IMR-90 (cell line): ENCODE measurements at regions not wholly inside any gene's neighbourhood (a gene's known extent, or its start where the extent isn't known, plus 50 kb on each side); places are given as distances from the start of the nearest gene placed in this dataset.

Experiments
- ATAC-seq: fragments of 200-7000 bp; cut with Tn5 transposase; 2 replicates; pipeline ENCODE4 v1.9.1; 2020; ENCODE audit warnings: low read depth, mild to moderate bottlenecking, moderate library complexity
- BruUV-seq: library from RNA; stranded (reverse); fragments of 400-500 nt; replicated peaks from 2 replicates; lab custom pipeline; 2021; lab: Mats Ljungman, UMichigan
- CTCF ChIA-PET: fragments of 300-600 bp; formaldehyde crosslinking; extraction: SDS; loops from one replicate; lab custom pipeline; 2021; ENCODE audit warnings: antibody characterized with exemption; lab: Yijun Ruan, JAX
- POLR2A ChIA-PET: fragments of 300-600 bp; sonication (Branson Sonifier 250); formaldehyde crosslinking; loops from one replicate; lab custom pipeline; 2022; ENCODE audit warnings: antibody characterized with exemption; ENCODE audit not compliant: unreplicated experiment; lab: Charles Lee
- DNase-seq: peaks from one replicate; pipeline ENCODE4 v3.0.0; 2013
- H2AFZ ChIP-seq: replicated peaks from 2 replicates; pipeline ENCODE3; 2013; ENCODE audit warnings: low read length, mild to moderate bottlenecking; ENCODE audit not compliant: poor library complexity
- H2AK5ac ChIP-seq: 2 replicates; pipeline ENCODE4 v1.6.1; 2013; ENCODE audit warnings: low read depth, low read length, inconsistent platforms
- H2AK9ac ChIP-seq: replicated peaks from 2 replicates; pipeline ENCODE3; 2013; ENCODE audit warnings: mild to moderate bottlenecking, low read depth, low read length, moderate library complexity; ENCODE audit not compliant: poor library complexity
- H2BK120ac ChIP-seq: 2 replicates; pipeline ENCODE4 v1.6.1; 2013; ENCODE audit warnings: low read depth, low read length, inconsistent platforms
- H2BK15ac ChIP-seq: 3 replicates; pipeline ENCODE4 v1.6.1; 2013; ENCODE audit warnings: low read depth, low read length, inconsistent platforms
- H2BK20ac ChIP-seq: 2 replicates; pipeline ENCODE4 v1.6.1; 2013; ENCODE audit warnings: low read depth, mild to moderate bottlenecking, inconsistent platforms, low read length, moderate library complexity
- H2BK5ac ChIP-seq: 2 replicates; pipeline ENCODE4 v1.6.1; 2013; ENCODE audit warnings: mild to moderate bottlenecking, low read depth, low read length, inconsistent platforms; ENCODE audit not compliant: poor library complexity, severe bottlenecking
- H3K14ac ChIP-seq: replicated peaks from 2 replicates; pipeline ENCODE4 v1.6.1; 2013; ENCODE audit warnings: low read depth, low read length, inconsistent platforms
- H3K18ac ChIP-seq: 2 replicates; pipeline ENCODE4 v1.6.1; 2013; ENCODE audit warnings: low read depth, low read length, control low read depth
- H3K23ac ChIP-seq: 2 replicates; pipeline ENCODE4 v1.6.1; 2013; ENCODE audit warnings: low read depth, low read length, inconsistent platforms
- H3K27ac ChIP-seq: 2 replicates; pipeline ENCODE4 v1.5.1; 2013; ENCODE audit warnings: mild to moderate bottlenecking, control low read depth, low read length; ENCODE audit not compliant: insufficient read depth
- H3K27me3 ChIP-seq: 2 replicates; pipeline ENCODE4 v1.6.1; 2013; ENCODE audit warnings: low read length; ENCODE audit not compliant: control insufficient read depth, insufficient read depth
- H3K36me3 ChIP-seq: 2 replicates; pipeline ENCODE4 v1.6.1; 2013; ENCODE audit warnings: low read length, mixed read lengths; ENCODE audit not compliant: control insufficient read depth, insufficient read depth
- H3K4ac ChIP-seq: 2 replicates; pipeline ENCODE4 v1.6.1; 2013; ENCODE audit warnings: low read depth, low read length, inconsistent platforms
- H3K4me1 ChIP-seq: 2 replicates; pipeline ENCODE4 v1.6.1; 2013; ENCODE audit warnings: low read length, mixed read lengths; ENCODE audit not compliant: control insufficient read depth, insufficient read depth
- H3K4me2 ChIP-seq: 2 replicates; pipeline ENCODE4 v1.6.1; 2013; ENCODE audit warnings: low read depth, mild to moderate bottlenecking, control low read depth, low read length, moderate library complexity
- H3K4me3 ChIP-seq: 2 replicates; pipeline ENCODE4 v1.5.1; 2013; ENCODE audit warnings: low read depth, mild to moderate bottlenecking, control low read depth, low read length, moderate library complexity; ENCODE audit not compliant: insufficient read depth
- H3K56ac ChIP-seq: 2 replicates; pipeline ENCODE4 v1.6.1; 2013; ENCODE audit warnings: low read length, inconsistent platforms; ENCODE audit not compliant: insufficient read depth; ENCODE audit errors: extremely low read depth
- H3K79me1 ChIP-seq, 2 experiments: 2 replicates each; pipeline ENCODE4 v1.6.1; 2013; ENCODE audit warnings: low read length in 2 of 2, inconsistent platforms in 1 of 2, low read depth in 1 of 2
- H3K9ac ChIP-seq: 2 replicates; pipeline ENCODE4 v1.6.1; 2013; ENCODE audit warnings: low read depth, low read length, control low read depth
- H3K9me1 ChIP-seq: 2 replicates; pipeline ENCODE4 v1.6.1; 2013; ENCODE audit warnings: low read length, inconsistent platforms; ENCODE audit not compliant: insufficient read depth
- H3K9me3 ChIP-seq: 2 replicates; pipeline ENCODE4 v1.6.1; 2013; ENCODE audit warnings: low read length; ENCODE audit not compliant: control insufficient read depth, insufficient read depth
- H4K20me1 ChIP-seq: 2 replicates; pipeline ENCODE4 v1.6.1; 2013; ENCODE audit warnings: low read length, inconsistent platforms; ENCODE audit not compliant: insufficient read depth
- H4K5ac ChIP-seq: 2 replicates; pipeline ENCODE4 v1.6.1; 2013; ENCODE audit warnings: mild to moderate bottlenecking, low read depth, low read length, control low read depth
- H4K8ac ChIP-seq, 2 experiments: 2 replicates each; pipeline ENCODE4 v1.6.1; 2013; ENCODE audit warnings: low read depth in 2 of 2, low read length in 2 of 2, control low read depth in 1 of 2, inconsistent platforms in 1 of 2
- H4K91ac ChIP-seq: 2 replicates; pipeline ENCODE4 v1.6.1; 2013; ENCODE audit warnings: low read depth, low read length, inconsistent platforms; ENCODE audit not compliant: insufficient read depth
- CEBPB ChIP-seq: IDR thresholded peaks from 2 replicates; pipeline ENCODE4 v1.6.1; 2012; ENCODE audit warnings: low read depth, low read length, improper control_type of control experiment
- ELK1 ChIP-seq: fragments of 150-350 bp; IDR thresholded peaks from 2 replicates; pipeline ENCODE4 v1.6.1; 2016; ENCODE audit warnings: low read depth, mild to moderate bottlenecking, low read length, moderate library complexity, borderline replicate concordance
- FOS ChIP-seq: fragments of 150-350 bp; IDR thresholded peaks from 2 replicates; pipeline ENCODE4 v1.6.1; 2016; ENCODE audit warnings: low read depth, low read length
- MAZ ChIP-seq: IDR thresholded peaks from 2 replicates; pipeline ENCODE4 v1.6.1; 2012; ENCODE audit warnings: low read depth, mild to moderate bottlenecking, low read length, improper control_type of control experiment, moderate library complexity, borderline replicate concordance
- MXI1 ChIP-seq: IDR thresholded peaks from 2 replicates; pipeline ENCODE4 v1.6.1; 2012; ENCODE audit warnings: low read depth, mild to moderate bottlenecking, low read length, moderate library complexity, borderline replicate concordance
- SMC3 ChIP-seq: fragments of 150-350 bp; IDR thresholded peaks from 2 replicates; pipeline ENCODE4 v1.6.1; 2016; ENCODE audit warnings: low read depth, mild to moderate bottlenecking, antibody characterized with exemption, low read length, moderate library complexity
- WGBS, 2 experiments: methylation state at CpG; one replicate each; pipeline versions ENCODE4 v1.1.5 to v1.1.7; 2013; ENCODE audit warnings: missing lambda C conversion rate in 2 of 2; ENCODE audit not compliant: insufficient read length in 1 of 2; ENCODE audit errors: extremely low coverage in 2 of 2; 5-methylcytosine and 5-hydroxymethylcytosine counted together
- dilution Hi-C: fragments of 300-500 bp; cut with HindIII; formaldehyde crosslinking; loops from one replicate; pipeline ENCODE4 v1.14.3; 2018; ENCODE audit warnings: low sequenced_read_pairs; ENCODE audit not compliant: unreplicated experiment
- in situ Hi-C: fragments of 300-500 bp; cut with MboI; formaldehyde crosslinking; loops from 3 replicates; pipeline ENCODE4 v1.14.3; 2019; ENCODE audit warnings: low sequenced_read_pairs, inconsistent platforms, mixed read lengths
- intact Hi-C: fragments of 100-400 bp; cut with micrococcal nuclease; formaldehyde crosslinking; loops from 2 replicates; pipeline ENCODE4 v1.10.0; 2022
- TF ChIP-seq, protein P1 (sequence below): fragments of 150-350 bp; IDR thresholded peaks from 2 replicates; pipeline ENCODE4 v1.6.1; 2017; ENCODE audit warnings: mild to moderate bottlenecking, antibody characterized with exemption, low read length, low read depth

DNA sequence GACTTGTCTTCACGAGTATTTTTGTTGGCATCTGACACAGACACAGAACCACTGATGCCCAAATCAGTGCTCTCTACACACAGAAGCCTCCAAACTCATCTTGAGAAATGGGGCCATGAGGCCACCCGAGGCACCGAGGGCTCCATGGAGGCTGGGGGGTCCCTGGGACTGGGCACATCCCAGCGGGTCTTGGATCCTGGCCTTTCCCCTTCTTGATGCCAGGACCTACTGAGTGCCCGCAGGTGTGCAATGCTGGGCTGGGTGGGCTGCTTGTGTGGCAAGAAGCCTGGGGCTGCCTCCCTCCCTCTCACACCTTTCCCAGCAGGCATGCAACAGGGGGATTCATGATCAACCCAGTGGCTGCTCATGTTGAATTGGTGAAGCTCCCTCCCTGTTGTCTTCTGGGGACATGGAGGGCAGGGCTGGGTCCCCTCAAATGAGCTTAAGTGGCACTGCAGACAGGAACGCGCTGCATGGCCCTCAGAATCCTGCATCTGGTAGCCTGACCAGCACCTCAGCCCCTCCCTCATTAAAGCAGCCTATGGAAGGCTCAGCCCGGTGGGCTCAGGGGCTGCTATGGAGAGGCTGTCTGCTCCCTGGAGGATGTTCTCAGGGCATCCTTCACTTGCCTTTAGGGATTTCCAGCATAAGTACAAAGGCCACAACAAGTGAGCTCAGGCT, 63.7 kb upstream of the SIMC1 start:
- no peak overlapping the region for H4K8ac ChIP-seq
- no peak overlapping the region for H3K4me2 ChIP-seq
- H2BK120ac ChIP-seq, result no peak overlapping the region
- no peak overlapping the region for H3K4ac ChIP-seq
- no peaks in the 10 kb centered on the region; the same call in 1 of the 2 replicates for H3K27me3 ChIP-seq
- H3K27ac ChIP-seq, result no peak overlapping the region
- BruUV-seq, result no TSS peak
- H2AK9ac ChIP-seq, result no peak overlapping the region
- H3K23ac ChIP-seq, result no peak overlapping the region
- no peaks in the 10 kb centered on the region for H3K9me1 ChIP-seq
- H3K4me1 ChIP-seq, result no peaks in the 10 kb centered on the region
- no peak overlapping the region for H2BK5ac ChIP-seq
- H3K56ac ChIP-seq, result no peak overlapping the region
- no peaks in the 10 kb centered on the region; the same call in 1 of the 2 replicates for H3K9me3 ChIP-seq
- H2AFZ ChIP-seq, result peak overlapping the region; percentile 23
- H3K18ac ChIP-seq, result no peak overlapping the region
- H4K5ac ChIP-seq, result no peak overlapping the region
- CTCF ChIA-PET, result no interaction called here
- H2BK20ac ChIP-seq, result no peak overlapping the region
- no peak overlapping the region for H3K14ac ChIP-seq
- intact Hi-C loops (no loop called here), in situ Hi-C loops (no loop called here), dilution Hi-C loops (no loop called here)
- POLR2A ChIA-PET, result no interaction called here
- DNase-seq (no peak), ATAC-seq (no peak)
- no peak for TF ChIP-seq MAZ
- no peak for TF ChIP-seq SMC3
- TF ChIP-seq, protein P1, sequence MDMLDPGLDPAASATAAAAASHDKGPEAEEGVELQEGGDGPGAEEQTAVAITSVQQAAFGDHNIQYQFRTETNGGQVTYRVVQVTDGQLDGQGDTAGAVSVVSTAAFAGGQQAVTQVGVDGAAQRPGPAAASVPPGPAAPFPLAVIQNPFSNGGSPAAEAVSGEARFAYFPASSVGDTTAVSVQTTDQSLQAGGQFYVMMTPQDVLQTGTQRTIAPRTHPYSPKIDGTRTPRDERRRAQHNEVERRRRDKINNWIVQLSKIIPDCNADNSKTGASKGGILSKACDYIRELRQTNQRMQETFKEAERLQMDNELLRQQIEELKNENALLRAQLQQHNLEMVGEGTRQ, result no peak
- TF ChIP-seq CEBPB, result no peak
- TF ChIP-seq ELK1, result no peak
- TF ChIP-seq MXI1, result no peak
- no peak for TF ChIP-seq FOS
- H4K20me1 ChIP-seq, result no peaks in the 10 kb centered on the region
- no peak overlapping the region for H3K4me3 ChIP-seq
- H2BK15ac ChIP-seq, result no peak overlapping the region
- no peak overlapping the region for H2AK5ac ChIP-seq
- no CpG with 5 or more reads among the region's 8 CpGs for WGBS, 2 experiments
- H3K79me1 ChIP-seq, result no peaks in the 10 kb centered on the region
- no peaks in the 10 kb centered on the region for H3K36me3 ChIP-seq
- H4K91ac ChIP-seq, result no peak overlapping the region
- H3K9ac ChIP-seq, result no peak overlapping the region
